ENCODE measurements at regions not wholly inside any gene's neighbourhood (a gene's known extent, or its start where the extent isn't known, plus 50 kb on each side); places are given as distances from the start of the nearest gene placed in this dataset.

DNA sequence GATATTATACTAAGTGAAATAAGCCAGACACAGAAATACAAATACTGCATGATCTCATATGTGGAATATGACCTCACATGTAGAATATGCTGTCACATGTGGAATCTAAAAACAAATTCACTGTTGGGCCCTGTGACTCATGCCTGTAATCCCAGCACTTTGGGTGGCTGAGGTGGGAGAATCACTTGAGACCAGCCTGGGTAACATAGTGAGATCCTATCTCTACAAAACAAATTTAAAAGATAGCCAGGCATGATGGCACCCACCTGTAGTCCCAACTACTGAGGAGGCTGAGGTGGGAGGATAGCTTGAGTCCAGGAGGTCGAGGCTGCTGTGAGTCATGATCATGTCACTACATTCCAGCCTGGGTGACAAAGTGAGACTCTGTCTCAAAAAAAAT lies 160.3 kb downstream of the PTEN start:
- no peak for DNase-seq (ENCODE audit: low read depth)
- TF ChIP-seq, protein P1, sequence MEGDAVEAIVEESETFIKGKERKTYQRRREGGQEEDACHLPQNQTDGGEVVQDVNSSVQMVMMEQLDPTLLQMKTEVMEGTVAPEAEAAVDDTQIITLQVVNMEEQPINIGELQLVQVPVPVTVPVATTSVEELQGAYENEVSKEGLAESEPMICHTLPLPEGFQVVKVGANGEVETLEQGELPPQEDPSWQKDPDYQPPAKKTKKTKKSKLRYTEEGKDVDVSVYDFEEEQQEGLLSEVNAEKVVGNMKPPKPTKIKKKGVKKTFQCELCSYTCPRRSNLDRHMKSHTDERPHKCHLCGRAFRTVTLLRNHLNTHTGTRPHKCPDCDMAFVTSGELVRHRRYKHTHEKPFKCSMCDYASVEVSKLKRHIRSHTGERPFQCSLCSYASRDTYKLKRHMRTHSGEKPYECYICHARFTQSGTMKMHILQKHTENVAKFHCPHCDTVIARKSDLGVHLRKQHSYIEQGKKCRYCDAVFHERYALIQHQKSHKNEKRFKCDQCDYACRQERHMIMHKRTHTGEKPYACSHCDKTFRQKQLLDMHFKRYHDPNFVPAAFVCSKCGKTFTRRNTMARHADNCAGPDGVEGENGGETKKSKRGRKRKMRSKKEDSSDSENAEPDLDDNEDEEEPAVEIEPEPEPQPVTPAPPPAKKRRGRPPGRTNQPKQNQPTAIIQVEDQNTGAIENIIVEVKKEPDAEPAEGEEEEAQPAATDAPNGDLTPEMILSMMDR (IDR thresholded peaks at IDR 0.05; ENCODE audit: control insufficient read depth, extremely low read depth, insufficient read depth): no peak
- no peak overlapping the region for H3K4me3 ChIP-seq (ENCODE audit: low read depth, low read length)

DNA sequence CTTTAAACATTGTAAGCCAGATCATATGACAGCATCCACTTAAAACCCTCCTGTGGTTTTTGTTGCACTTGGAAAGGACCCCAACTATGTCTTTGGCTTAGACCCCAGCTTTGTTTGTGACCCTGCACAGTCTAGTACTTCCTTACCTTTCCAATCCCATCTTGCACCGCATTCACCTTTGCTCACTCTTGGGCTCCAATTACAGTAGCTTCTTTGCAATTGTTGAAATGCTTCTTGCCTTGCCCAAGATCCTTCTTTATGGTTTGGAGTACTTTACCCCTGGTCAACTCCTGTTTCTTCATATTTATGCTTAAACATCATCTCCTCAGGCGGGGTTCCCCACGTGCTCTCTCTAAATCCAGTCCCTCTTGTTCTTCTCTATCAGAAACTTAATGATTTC lies 162.6 kb downstream of the PTEN start:
- TF ChIP-seq, protein P1 (IDR thresholded peaks at IDR 0.05; ENCODE audit: control insufficient read depth, extremely low read depth, insufficient read depth): no peak
- no peak for DNase-seq (ENCODE audit: low read depth)
- no peak overlapping the region for H3K4me3 ChIP-seq (ENCODE audit: low read depth, low read length)

DNA sequence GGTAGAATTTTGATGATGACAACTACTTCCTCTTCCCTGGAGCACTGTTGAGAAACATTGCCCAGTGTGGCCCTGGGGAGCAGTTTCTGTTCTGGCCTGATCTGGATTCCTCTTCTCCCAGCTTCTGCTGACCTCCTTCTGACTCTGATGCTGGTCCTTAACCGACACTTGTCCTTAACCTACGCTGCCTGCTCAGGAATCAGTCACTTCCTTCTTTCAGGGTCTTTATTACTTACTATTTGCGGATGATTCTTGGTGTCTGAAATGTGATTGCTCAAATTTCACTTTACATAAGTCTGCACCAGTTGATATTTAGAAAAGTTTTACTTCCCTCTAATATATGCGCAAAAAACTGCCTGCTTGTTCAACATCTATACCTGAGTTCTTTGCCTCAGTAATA lies 164.1 kb downstream of the PTEN start:
- TF ChIP-seq, protein P1 (IDR thresholded peaks at IDR 0.05; ENCODE audit: control insufficient read depth, extremely low read depth, insufficient read depth): no peak
- DNase-seq (ENCODE audit: low read depth): no peak
- no peak overlapping the region for H3K4me3 ChIP-seq (ENCODE audit: low read depth, low read length)

DNA sequence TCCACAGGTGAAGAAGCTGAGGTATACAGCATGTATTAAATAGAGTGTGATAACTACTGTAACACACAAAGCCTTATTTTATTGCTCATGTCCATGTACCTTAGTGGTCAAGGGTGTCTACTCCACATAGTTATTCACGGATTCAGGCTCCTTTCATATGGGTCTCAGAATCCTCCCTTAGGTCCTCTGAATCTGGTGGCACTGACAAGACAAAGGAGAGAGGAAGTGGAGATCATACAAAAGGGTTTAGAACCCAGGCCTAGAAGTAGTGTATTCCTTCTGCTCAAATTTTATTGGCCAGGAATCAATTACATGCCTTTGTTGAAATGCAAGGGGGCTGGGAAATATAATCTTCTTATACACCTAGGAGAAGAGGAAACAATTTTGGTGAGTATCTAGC lies 164.6 kb downstream of the PTEN start:
- no peak overlapping the region for H3K4me3 ChIP-seq (ENCODE audit: low read depth, low read length)
- no peak for DNase-seq (ENCODE audit: low read depth)
- TF ChIP-seq, protein P1 (IDR thresholded peaks at IDR 0.05; ENCODE audit: control insufficient read depth, extremely low read depth, insufficient read depth): no peak

DNA sequence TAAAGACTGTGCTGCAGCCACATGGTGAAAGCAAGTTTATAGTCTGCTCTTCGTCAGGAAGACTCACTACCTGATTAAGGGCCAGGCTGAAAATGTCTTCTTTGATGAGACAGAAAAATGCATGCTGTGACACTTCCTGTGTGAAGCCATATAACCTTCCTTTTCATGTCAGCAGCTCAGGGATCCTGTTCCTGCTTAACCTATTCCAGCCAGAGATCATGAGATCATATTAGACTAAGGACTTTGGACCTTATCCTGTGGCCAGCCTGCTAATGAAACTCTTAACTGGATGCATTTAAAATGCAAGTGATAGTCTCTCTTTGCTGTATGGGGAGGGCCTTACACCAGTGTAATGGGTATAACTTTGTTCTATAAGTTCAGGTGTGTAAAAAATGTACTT lies 165.2 kb downstream of the PTEN start:
- TF ChIP-seq, protein P1 (IDR thresholded peaks at IDR 0.05; ENCODE audit: control insufficient read depth, extremely low read depth, insufficient read depth): no peak
- DNase-seq (ENCODE audit: low read depth): no peak

DNA sequence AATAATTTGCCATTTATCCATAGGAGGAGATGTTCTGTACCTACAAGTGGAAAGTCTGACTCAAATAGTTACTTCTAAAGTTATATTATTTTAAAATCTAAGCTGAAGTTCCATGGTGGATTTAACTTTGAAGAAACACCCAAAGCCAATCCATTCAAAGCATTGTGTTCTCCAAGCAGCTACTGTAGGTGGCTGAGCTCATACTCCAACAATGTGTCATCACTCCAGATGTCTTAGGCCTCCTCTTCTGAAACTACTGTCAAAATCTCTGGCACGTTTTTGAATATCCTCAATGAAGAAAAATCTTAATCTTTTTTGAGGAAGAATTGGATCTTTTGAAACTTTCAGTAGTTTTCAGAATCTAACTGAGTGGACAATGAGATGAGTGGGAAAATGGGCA lies 169.1 kb downstream of the PTEN start:
- TF ChIP-seq, protein P1 (IDR thresholded peaks at IDR 0.05; ENCODE audit: control insufficient read depth, extremely low read depth, insufficient read depth): no peak
- H3K4me3 ChIP-seq (ENCODE audit: low read depth, low read length): no peak overlapping the region
- no peak for DNase-seq (ENCODE audit: low read depth)

More for the DNA sequence above, 165.2 kb downstream of the PTEN start:
- no peak overlapping the region for H3K4me3 ChIP-seq (ENCODE audit: low read depth, low read length)

DNA sequence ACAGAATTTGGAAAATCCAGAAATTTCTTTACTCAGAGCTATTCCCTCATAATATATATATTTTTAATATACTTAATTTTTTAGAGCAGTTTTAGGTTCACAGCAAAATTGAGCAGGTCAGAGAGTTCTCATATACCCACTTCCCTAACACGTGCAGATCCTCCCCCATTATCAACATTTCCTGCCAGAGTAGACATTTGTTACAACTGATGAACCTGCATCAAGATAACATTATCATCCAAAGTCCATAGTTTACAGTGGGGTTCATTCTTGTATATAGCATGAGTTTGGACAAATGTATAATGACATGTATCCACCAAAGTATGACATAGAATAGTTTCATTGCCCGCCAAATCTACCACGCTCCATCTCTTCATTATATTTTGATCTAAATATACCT lies 170.0 kb downstream of the PTEN start:
- no peak overlapping the region for H3K4me3 ChIP-seq (ENCODE audit: low read depth, low read length)
- no peak for DNase-seq (ENCODE audit: low read depth)
- TF ChIP-seq, protein P1 (IDR thresholded peaks at IDR 0.05; ENCODE audit: control insufficient read depth, extremely low read depth, insufficient read depth): no peak

All from LNCaP clone FGC (cell line).